HEK293 (cell line): ENCODE measurements at regions not wholly inside any gene's neighbourhood (a gene's known extent, or its start where the extent isn't known, plus 50 kb on each side); places are given as distances from the start of the nearest gene placed in this dataset.

Experiments used
- CTCF ChIP-seq: fragments of 450-650 bp; formaldehyde crosslinking; IDR thresholded peaks from 2 replicates; pipeline ENCODE4 v1.5.1; 2016; ENCODE audit warnings: missing biosample characterization, missing genetic modification characterization
- REST ChIP-seq: fragments of 450-650 bp; formaldehyde crosslinking; IDR thresholded peaks from 2 replicates; pipeline ENCODE4 v1.5.1; 2016; ENCODE audit warnings: missing biosample characterization, missing genetic modification characterization
- ZBTB21 ChIP-seq: fragments of 450-650 bp; formaldehyde crosslinking; IDR thresholded peaks from 2 replicates; pipeline ENCODE4 v1.5.1; 2017; ENCODE audit warnings: missing biosample characterization, missing genetic modification characterization
- ZNF24 ChIP-seq: fragments of 450-650 bp; formaldehyde crosslinking; IDR thresholded peaks from 2 replicates; pipeline ENCODE4 v1.5.1; 2016; ENCODE audit warnings: missing biosample characterization, missing genetic modification characterization
- ZNF423 ChIP-seq: fragments of 450-650 bp; formaldehyde crosslinking; IDR thresholded peaks from 2 replicates; pipeline ENCODE4 v1.5.1; 2016; ENCODE audit warnings: missing biosample characterization, missing genetic modification characterization
- ZNF549 ChIP-seq: fragments of 450-650 bp; IDR thresholded peaks from 2 replicates; pipeline ENCODE4 v1.5.1; 2018; ENCODE audit warnings: missing biosample characterization, missing genetic modification characterization, mild to moderate bottlenecking, inconsistent platforms, moderate library complexity

- TF ChIP-seq ZNF24 (tag by site-specific recombination), result no peak
- no peak for TF ChIP-seq ZNF549 (tag by site-specific recombination)
- no peak for TF ChIP-seq CTCF (tag by site-specific recombination)
- TF ChIP-seq ZNF423 (tag by site-specific recombination), result no peak
- TF ChIP-seq REST (tag by site-specific recombination), result no peak
- no peak for TF ChIP-seq ZBTB21
These were observed 124.4 kb downstream of the SPATA19 start for GRCh38 chr11:133720951-133721350.
